Loucy (cell line): ENCODE measurements at regions not wholly inside any gene's neighbourhood (a gene's known extent, or its start where the extent isn't known, plus 50 kb on each side); places are given as distances from the start of the nearest gene placed in this dataset.

Experiments used
- H2AFZ ChIP-seq: fragments of 200-600 bp; sonication (generic); 2 replicates; pipeline ENCODE4 v1.6.0; 2016; ENCODE audit warnings: antibody characterized with exemption, mild to moderate bottlenecking, low read length, moderate library complexity
- H3F3A ChIP-seq: fragments of 200-600 bp; 2 replicates; pipeline ENCODE4 v1.6.0; 2016; ENCODE audit warnings: antibody characterized with exemption, low read depth, mild to moderate bottlenecking
- H3K27me3 ChIP-seq: fragments of 200-600 bp; sonication (generic); 2 replicates; pipeline ENCODE4 v1.6.1; 2014; ENCODE audit warnings: low read length, mild to moderate bottlenecking; ENCODE audit not compliant: insufficient read depth, poor library complexity, severe bottlenecking
- H3K36me3 ChIP-seq: fragments of 200-600 bp; sonication (generic); 2 replicates; pipeline ENCODE4 v1.6.1; 2016; ENCODE audit warnings: low read length; ENCODE audit not compliant: insufficient read depth
- H3K4me1 ChIP-seq: fragments of 200-600 bp; sonication (generic); 2 replicates; pipeline ENCODE4 v1.5.1; 2014; ENCODE audit warnings: low read length, mild to moderate bottlenecking; ENCODE audit not compliant: insufficient read depth, poor library complexity, severe bottlenecking
- H3K4me2 ChIP-seq: fragments of 200-600 bp; sonication (generic); 2 replicates; pipeline ENCODE4 v1.6.0; 2014; ENCODE audit warnings: antibody characterized with exemption, low read length, low read depth, mild to moderate bottlenecking; ENCODE audit not compliant: poor library complexity, severe bottlenecking
- H3K4me3 ChIP-seq: fragments of 200-600 bp; sonication (generic); 2 replicates; pipeline ENCODE4 v1.5.1; 2014; ENCODE audit warnings: low read length, mild to moderate bottlenecking, mixed read lengths; ENCODE audit not compliant: poor library complexity, severe bottlenecking
- H3K79me2 ChIP-seq: fragments of 200-600 bp; sonication (generic); 2 replicates; pipeline ENCODE4 v1.6.1; 2014; ENCODE audit warnings: low read length; ENCODE audit not compliant: insufficient read depth
- H3K9ac ChIP-seq: fragments of 200-600 bp; sonication (generic); 2 replicates; pipeline ENCODE4 v1.6.0; 2014; ENCODE audit warnings: mild to moderate bottlenecking, low read depth, low read length, moderate library complexity; ENCODE audit not compliant: poor library complexity, severe bottlenecking
- H3K9me2 ChIP-seq: fragments of 200-600 bp; sonication (generic); replicated peaks from 2 replicates; pipeline ENCODE4 v1.6.1; 2016; ENCODE audit warnings: low read depth, low read length, mixed read lengths
- H3K9me3 ChIP-seq: fragments of 200-600 bp; sonication (generic); 2 replicates; pipeline ENCODE4 v1.6.1; 2014; ENCODE audit warnings: mild to moderate bottlenecking, antibody characterized with exemption, low read length, low read depth; ENCODE audit not compliant: insufficient read depth
- H4K20me1 ChIP-seq: fragments of 200-600 bp; sonication (generic); 2 replicates; pipeline ENCODE4 v1.6.0; 2014; ENCODE audit warnings: antibody characterized with exemption, low read length, mild to moderate bottlenecking; ENCODE audit not compliant: insufficient read depth, poor library complexity, severe bottlenecking
- CTCF ChIP-seq: fragments of 200-600 bp; sonication (generic); conservative IDR thresholded peaks from 2 replicates; pipeline ENCODE4 v1.5.1; 2014; ENCODE audit warnings: mild to moderate bottlenecking, antibody characterized with exemption, low read length
- EZH2phosphoT487 ChIP-seq: fragments of 200-600 bp; IDR thresholded peaks from 2 replicates; pipeline ENCODE4 v1.6.1; 2018; ENCODE audit warnings: antibody characterized with exemption, mild to moderate bottlenecking, moderate library complexity, borderline replicate concordance

- no peaks in the 10 kb centered on the region for H4K20me1 ChIP-seq
- no peak overlapping the region for H3K4me2 ChIP-seq
- no peaks in the 10 kb centered on the region for H3F3A ChIP-seq
- H3K79me2 ChIP-seq = no peaks in the 10 kb centered on the region
- H3K9me3 ChIP-seq = no peaks in the 10 kb centered on the region
- H3K4me1 ChIP-seq = no peaks in the 10 kb centered on the region
- H3K9ac ChIP-seq = no peak overlapping the region
- TF ChIP-seq EZH2phosphoT487 (no peak), CTCF (no peak)
- no peaks in the 10 kb centered on the region for H3K27me3 ChIP-seq
- H3K36me3 ChIP-seq = no peaks in the 10 kb centered on the region
- no peaks in the 10 kb centered on the region for H3K9me2 ChIP-seq
- no peak overlapping the region for H3K4me3 ChIP-seq
- H2AFZ ChIP-seq = no peak overlapping the region
These were observed 109.1 kb upstream of the GADD45A start for GRCh38 chr1:67575861-67576260.

GRCh38 chr1:67576474-67576873 lies 108.5 kb upstream of the GADD45A start:
- Histone ChIP-seq H4K20me1 (no peaks in the 10 kb centered on the region), H3K4me2 (no peak overlapping the region), H3K9me3 (no peaks in the 10 kb centered on the region), H3K79me2 (no peaks in the 10 kb centered on the region), H3K4me3 (no peak overlapping the region), H3K36me3 (no peaks in the 10 kb centered on the region), H3K9me2 (no peaks in the 10 kb centered on the region), H3K4me1 (no peaks in the 10 kb centered on the region), H3K9ac (no peak overlapping the region), H2AFZ (no peak overlapping the region), H3F3A (no peaks in the 10 kb centered on the region), H3K27me3 (no peaks in the 10 kb centered on the region)
- TF ChIP-seq EZH2phosphoT487 (no peak), CTCF (no peak)

- H3K4me2 ChIP-seq = no peak overlapping the region
- H3K9me2 ChIP-seq = no peaks in the 10 kb centered on the region
- H4K20me1 ChIP-seq = no peaks in the 10 kb centered on the region
- H3K79me2 ChIP-seq = no peaks in the 10 kb centered on the region
- no peak overlapping the region for H3K9ac ChIP-seq
- no peaks in the 10 kb centered on the region for H3F3A ChIP-seq
- TF ChIP-seq EZH2phosphoT487 = no peak
- TF ChIP-seq CTCF = no peak
- H3K27me3 ChIP-seq = no peaks in the 10 kb centered on the region
- H3K9me3 ChIP-seq = no peaks in the 10 kb centered on the region
- H3K4me3 ChIP-seq = no peak overlapping the region
- no peaks in the 10 kb centered on the region for H3K4me1 ChIP-seq
- H3K36me3 ChIP-seq = no peaks in the 10 kb centered on the region
- H2AFZ ChIP-seq = no peak overlapping the region
These were observed 107.4 kb upstream of the GADD45A start for GRCh38 chr1:67577646-67578045.
